ENCODE measurements at regions not wholly inside any gene's neighbourhood (a gene's known extent, or its start where the extent isn't known, plus 50 kb on each side); places are given as distances from the start of the nearest gene placed in this dataset.

DNA sequence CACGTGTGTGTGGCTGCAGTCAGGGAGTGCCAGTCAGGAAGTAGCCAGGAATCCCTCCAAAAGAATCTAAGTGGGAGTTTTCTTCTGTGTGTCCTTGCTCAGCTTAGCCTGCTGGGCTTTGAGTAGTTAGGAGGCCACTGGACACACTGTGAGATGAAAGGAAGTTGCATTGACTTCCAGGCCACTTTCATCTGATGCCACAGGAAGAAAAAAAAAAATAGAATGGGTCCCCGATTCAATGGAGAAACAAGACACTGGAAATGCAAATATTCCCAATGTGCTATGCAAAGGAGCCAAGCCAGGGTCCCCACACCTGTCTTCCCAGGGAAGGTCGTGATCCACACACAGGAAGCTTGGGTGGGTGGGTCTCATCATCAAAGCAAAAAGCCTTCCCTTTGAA is 95.6 kb upstream of the E2F8 start (continued):
- TF ChIP-seq, protein P1, sequence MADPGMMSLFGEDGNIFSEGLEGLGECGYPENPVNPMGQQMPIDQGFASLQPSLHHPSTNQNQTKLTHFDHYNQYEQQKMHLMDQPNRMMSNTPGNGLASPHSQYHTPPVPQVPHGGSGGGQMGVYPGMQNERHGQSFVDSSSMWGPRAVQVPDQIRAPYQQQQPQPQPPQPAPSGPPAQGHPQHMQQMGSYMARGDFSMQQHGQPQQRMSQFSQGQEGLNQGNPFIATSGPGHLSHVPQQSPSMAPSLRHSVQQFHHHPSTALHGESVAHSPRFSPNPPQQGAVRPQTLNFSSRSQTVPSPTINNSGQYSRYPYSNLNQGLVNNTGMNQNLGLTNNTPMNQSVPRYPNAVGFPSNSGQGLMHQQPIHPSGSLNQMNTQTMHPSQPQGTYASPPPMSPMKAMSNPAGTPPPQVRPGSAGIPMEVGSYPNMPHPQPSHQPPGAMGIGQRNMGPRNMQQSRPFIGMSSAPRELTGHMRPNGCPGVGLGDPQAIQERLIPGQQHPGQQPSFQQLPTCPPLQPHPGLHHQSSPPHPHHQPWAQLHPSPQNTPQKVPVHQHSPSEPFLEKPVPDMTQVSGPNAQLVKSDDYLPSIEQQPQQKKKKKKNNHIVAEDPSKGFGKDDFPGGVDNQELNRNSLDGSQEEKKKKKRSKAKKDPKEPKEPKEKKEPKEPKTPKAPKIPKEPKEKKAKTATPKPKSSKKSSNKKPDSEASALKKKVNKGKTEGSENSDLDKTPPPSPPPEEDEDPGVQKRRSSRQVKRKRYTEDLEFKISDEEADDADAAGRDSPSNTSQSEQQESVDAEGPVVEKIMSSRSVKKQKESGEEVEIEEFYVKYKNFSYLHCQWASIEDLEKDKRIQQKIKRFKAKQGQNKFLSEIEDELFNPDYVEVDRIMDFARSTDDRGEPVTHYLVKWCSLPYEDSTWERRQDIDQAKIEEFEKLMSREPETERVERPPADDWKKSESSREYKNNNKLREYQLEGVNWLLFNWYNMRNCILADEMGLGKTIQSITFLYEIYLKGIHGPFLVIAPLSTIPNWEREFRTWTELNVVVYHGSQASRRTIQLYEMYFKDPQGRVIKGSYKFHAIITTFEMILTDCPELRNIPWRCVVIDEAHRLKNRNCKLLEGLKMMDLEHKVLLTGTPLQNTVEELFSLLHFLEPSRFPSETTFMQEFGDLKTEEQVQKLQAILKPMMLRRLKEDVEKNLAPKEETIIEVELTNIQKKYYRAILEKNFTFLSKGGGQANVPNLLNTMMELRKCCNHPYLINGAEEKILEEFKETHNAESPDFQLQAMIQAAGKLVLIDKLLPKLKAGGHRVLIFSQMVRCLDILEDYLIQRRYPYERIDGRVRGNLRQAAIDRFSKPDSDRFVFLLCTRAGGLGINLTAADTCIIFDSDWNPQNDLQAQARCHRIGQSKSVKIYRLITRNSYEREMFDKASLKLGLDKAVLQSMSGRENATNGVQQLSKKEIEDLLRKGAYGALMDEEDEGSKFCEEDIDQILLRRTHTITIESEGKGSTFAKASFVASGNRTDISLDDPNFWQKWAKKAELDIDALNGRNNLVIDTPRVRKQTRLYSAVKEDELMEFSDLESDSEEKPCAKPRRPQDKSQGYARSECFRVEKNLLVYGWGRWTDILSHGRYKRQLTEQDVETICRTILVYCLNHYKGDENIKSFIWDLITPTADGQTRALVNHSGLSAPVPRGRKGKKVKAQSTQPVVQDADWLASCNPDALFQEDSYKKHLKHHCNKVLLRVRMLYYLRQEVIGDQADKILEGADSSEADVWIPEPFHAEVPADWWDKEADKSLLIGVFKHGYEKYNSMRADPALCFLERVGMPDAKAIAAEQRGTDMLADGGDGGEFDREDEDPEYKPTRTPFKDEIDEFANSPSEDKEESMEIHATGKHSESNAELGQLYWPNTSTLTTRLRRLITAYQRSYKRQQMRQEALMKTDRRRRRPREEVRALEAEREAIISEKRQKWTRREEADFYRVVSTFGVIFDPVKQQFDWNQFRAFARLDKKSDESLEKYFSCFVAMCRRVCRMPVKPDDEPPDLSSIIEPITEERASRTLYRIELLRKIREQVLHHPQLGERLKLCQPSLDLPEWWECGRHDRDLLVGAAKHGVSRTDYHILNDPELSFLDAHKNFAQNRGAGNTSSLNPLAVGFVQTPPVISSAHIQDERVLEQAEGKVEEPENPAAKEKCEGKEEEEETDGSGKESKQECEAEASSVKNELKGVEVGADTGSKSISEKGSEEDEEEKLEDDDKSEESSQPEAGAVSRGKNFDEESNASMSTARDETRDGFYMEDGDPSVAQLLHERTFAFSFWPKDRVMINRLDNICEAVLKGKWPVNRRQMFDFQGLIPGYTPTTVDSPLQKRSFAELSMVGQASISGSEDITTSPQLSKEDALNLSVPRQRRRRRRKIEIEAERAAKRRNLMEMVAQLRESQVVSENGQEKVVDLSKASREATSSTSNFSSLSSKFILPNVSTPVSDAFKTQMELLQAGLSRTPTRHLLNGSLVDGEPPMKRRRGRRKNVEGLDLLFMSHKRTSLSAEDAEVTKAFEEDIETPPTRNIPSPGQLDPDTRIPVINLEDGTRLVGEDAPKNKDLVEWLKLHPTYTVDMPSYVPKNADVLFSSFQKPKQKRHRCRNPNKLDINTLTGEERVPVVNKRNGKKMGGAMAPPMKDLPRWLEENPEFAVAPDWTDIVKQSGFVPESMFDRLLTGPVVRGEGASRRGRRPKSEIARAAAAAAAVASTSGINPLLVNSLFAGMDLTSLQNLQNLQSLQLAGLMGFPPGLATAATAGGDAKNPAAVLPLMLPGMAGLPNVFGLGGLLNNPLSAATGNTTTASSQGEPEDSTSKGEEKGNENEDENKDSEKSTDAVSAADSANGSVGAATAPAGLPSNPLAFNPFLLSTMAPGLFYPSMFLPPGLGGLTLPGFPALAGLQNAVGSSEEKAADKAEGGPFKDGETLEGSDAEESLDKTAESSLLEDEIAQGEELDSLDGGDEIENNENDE (IDR thresholded peaks at IDR 0.05; ENCODE audit: insufficient replicate concordance, low read length), result no peak
- TF ChIP-seq TBP (IDR thresholded peaks at IDR 0.05; ENCODE audit: low read depth, low read length) (no peak), CHD1 (IDR thresholded peaks at IDR 0.05; ENCODE audit: low read depth, low read length) (no peak), RAD21 (IDR thresholded peaks at IDR 0.05 in 1 of 2, conservative IDR thresholded peaks at IDR 0.05 in 1 of 2; ENCODE audit: low read depth in 2 of 2, low read length in 2 of 2) (no peak), RNF2 (IDR thresholded peaks at IDR 0.05; ENCODE audit: borderline replicate concordance, low read depth, low read length, missing control alignments, poor library complexity, severe bottlenecking) (no peak), FOSL1 (IDR thresholded peaks at IDR 0.05; ENCODE audit: insufficient read depth, low read depth, low read length) (no peak), CEBPB (IDR thresholded peaks at IDR 0.05; ENCODE audit: low read depth, low read length) (no peak), TAF7 (optimal IDR thresholded peaks at IDR 0.05; ENCODE audit: borderline replicate concordance, low read depth, low read length) (no peak), YY1 (IDR thresholded peaks at IDR 0.05; ENCODE audit: low read depth, low read length) (no peak), KDM5A (IDR thresholded peaks at IDR 0.05; ENCODE audit: low read length) (no peak), SAP30 (IDR thresholded peaks at IDR 0.05; ENCODE audit: insufficient read depth, insufficient replicate concordance, low read length) (no peak)
